ENCODE measurements at regions not wholly inside any gene's neighbourhood (a gene's known extent, or its start where the extent isn't known, plus 50 kb on each side); places are given as distances from the start of the nearest gene placed in this dataset.
A peak's percentile ranks its signal among the peaks of the same experiment; 100 is the strongest.

GRCh38 chr3:99499235-99500158, 138.9 kb upstream of the COL8A1 start:
- Histone ChIP-seq H3K27ac (no peak overlapping the region), H3K4me1 (ENCODE audit: insufficient read depth) (no peaks in the 10 kb centered on the region), H3K9me3 (ENCODE audit: low read depth) (no peaks in the 10 kb centered on the region), H3K4me3 (no peak overlapping the region), H3K27me3 (no peaks in the 10 kb centered on the region), H3K4me2 (no peak overlapping the region), H4K20me1 (ENCODE audit: insufficient read depth, poor library complexity, severe bottlenecking) (no peaks in the 10 kb centered on the region), H3K36me3 (replicated peaks; ENCODE audit: insufficient read depth, low read depth) (no peaks in the 10 kb centered on the region), H3K79me2 (no peaks in the 10 kb centered on the region), H2AFZ (no peak overlapping the region), H3K9me2 (replicated peaks; ENCODE audit: insufficient read depth) (no peaks in the 10 kb centered on the region)
- TF ChIP-seq EZH2phosphoT487 (IDR thresholded peaks at IDR 0.05; ENCODE audit: low read depth, severe bottlenecking, unreplicated experiment) (no peak), CTCF (IDR thresholded peaks at IDR 0.05; ENCODE audit: poor library complexity) (peak; percentile 68), EZH2 (IDR thresholded peaks at IDR 0.05; ENCODE audit: borderline replicate concordance) (no peak)
- DNase-seq (ENCODE audit: low spot score): peak; percentile 54
- 55% methylated on average over 4 of the region's 4 CpGs for WGBS (ENCODE audit: low lambda C conversion rate, missing lambda C conversion rate)

GRCh38 chr3:99498550-99499234, 139.7 kb upstream of the COL8A1 start:
- no peaks in the 10 kb centered on the region for H3K9me2 ChIP-seq (replicated peaks; ENCODE audit: insufficient read depth)
- WGBS (ENCODE audit: low lambda C conversion rate, missing lambda C conversion rate): 73% methylated on average over 8 of the region's 8 CpGs
- H3K4me1 ChIP-seq (ENCODE audit: insufficient read depth): no peaks in the 10 kb centered on the region
- DNase-seq (ENCODE audit: low spot score): no peak
- H3K79me2 ChIP-seq: no peaks in the 10 kb centered on the region
- H3K27me3 ChIP-seq: no peaks in the 10 kb centered on the region
- no peaks in the 10 kb centered on the region for H4K20me1 ChIP-seq (ENCODE audit: insufficient read depth, poor library complexity, severe bottlenecking)
- no peak for TF ChIP-seq EZH2phosphoT487 (IDR thresholded peaks at IDR 0.05; ENCODE audit: low read depth, severe bottlenecking, unreplicated experiment)
- peak; percentile 1 for TF ChIP-seq CTCF (IDR thresholded peaks at IDR 0.05; ENCODE audit: poor library complexity)
- H2AFZ ChIP-seq: no peak overlapping the region
- no peaks in the 10 kb centered on the region for H3K9me3 ChIP-seq (ENCODE audit: low read depth)
- H3K36me3 ChIP-seq (replicated peaks; ENCODE audit: insufficient read depth, low read depth): no peaks in the 10 kb centered on the region
- H3K4me2 ChIP-seq: no peak overlapping the region
- H3K4me3 ChIP-seq: no peak overlapping the region
- H3K27ac ChIP-seq: no peak overlapping the region

GRCh38 chr3:99487894-99488293, 150.5 kb upstream of the COL8A1 start:
- no peak overlapping the region for H3K27ac ChIP-seq
- no peaks in the 10 kb centered on the region for H3K27me3 ChIP-seq
- no peaks in the 10 kb centered on the region for H4K20me1 ChIP-seq (ENCODE audit: insufficient read depth, poor library complexity, severe bottlenecking)
- H2AFZ ChIP-seq: no peak overlapping the region
- no peak overlapping the region for H3K4me3 ChIP-seq
- DNase-seq (ENCODE audit: low spot score): no peak
- H3K36me3 ChIP-seq (replicated peaks; ENCODE audit: insufficient read depth, low read depth): no peaks in the 10 kb centered on the region
- TF ChIP-seq EZH2 (IDR thresholded peaks at IDR 0.05; ENCODE audit: borderline replicate concordance) (no peak), EZH2phosphoT487 (IDR thresholded peaks at IDR 0.05; ENCODE audit: low read depth, severe bottlenecking, unreplicated experiment) (no peak), CTCF (IDR thresholded peaks at IDR 0.05; ENCODE audit: poor library complexity) (no peak)
- H3K9me2 ChIP-seq (replicated peaks; ENCODE audit: insufficient read depth): no peaks in the 10 kb centered on the region
- H3K4me2 ChIP-seq: no peak overlapping the region
- WGBS (ENCODE audit: low lambda C conversion rate, missing lambda C conversion rate): 56% methylated on average over 1 of the region's 1 CpG
- no peaks in the 10 kb centered on the region for H3K79me2 ChIP-seq
- no peaks in the 10 kb centered on the region for H3K9me3 ChIP-seq (ENCODE audit: low read depth)
- no peaks in the 10 kb centered on the region for H3K4me1 ChIP-seq (ENCODE audit: insufficient read depth)
